PFSK-1 (cell line): ENCODE measurements at regions not wholly inside any gene's neighbourhood (a gene's known extent, or its start where the extent isn't known, plus 50 kb on each side); places are given as distances from the start of the nearest gene placed in this dataset.

Source experiments
- FOXP2 ChIP-seq: optimal IDR thresholded peaks from 2 replicates; pipeline ENCODE3; 2011; ENCODE audit warnings: borderline replicate concordance, control low read depth, inconsistent platforms; ENCODE audit not compliant: insufficient read depth; ENCODE audit errors: extremely low read length, extremely low read depth
- POLR2AphosphoS5 ChIP-seq: IDR thresholded peaks from 2 replicates; pipeline ENCODE4 v1.6.1; 2012; ENCODE audit warnings: low read depth, mild to moderate bottlenecking, control low read depth, low read length, moderate library complexity
- REST ChIP-seq, 2 experiments: IDR thresholded peaks; 2 replicates each; pipeline versions ENCODE4 v1.6.1 to v1.8.0; 2011 to 2012; ENCODE audit warnings: low read depth in 2 of 2, low read length in 2 of 2, control low read depth in 1 of 2, inconsistent platforms in 1 of 2, mild to moderate bottlenecking in 1 of 2, moderate library complexity in 1 of 2; ENCODE audit not compliant: insufficient read depth in 1 of 2
- SIN3A ChIP-seq: IDR thresholded peaks from 2 replicates; pipeline ENCODE4 v1.6.1; 2012; ENCODE audit warnings: mild to moderate bottlenecking, low read length, moderate library complexity, borderline replicate concordance; ENCODE audit not compliant: insufficient read depth
- TAF1 ChIP-seq: IDR thresholded peaks from 2 replicates; pipeline ENCODE4 v1.6.1; 2012; ENCODE audit warnings: low read length, control low read depth, borderline replicate concordance; ENCODE audit not compliant: insufficient read depth

GRCh38 chr2:9760069-9760901 is 83.0 kb upstream of the TAF1B start:
- TF ChIP-seq FOXP2 (no peak), SIN3A (no peak), REST (IDR thresholded peaks at IDR 0.05; ENCODE audit: insufficient read depth in 1 of 2, low read depth in 2 of 2, low read length in 2 of 2) (no peak), POLR2AphosphoS5 (no peak), TAF1 (no peak)

- TF ChIP-seq REST (IDR thresholded peaks at IDR 0.05; ENCODE audit: insufficient read depth in 1 of 2, low read depth in 2 of 2, low read length in 2 of 2) (no peak), POLR2AphosphoS5 (no peak), FOXP2 (no peak), SIN3A (no peak), TAF1 (no peak)
Measured at GRCh38 chr2:9760902-9761228, 82.4 kb upstream of the TAF1B start.

GRCh38 chr2:9761577-9761976 is 81.7 kb upstream of the TAF1B start:
- TF ChIP-seq TAF1 = no peak
- no peak for TF ChIP-seq REST (IDR thresholded peaks at IDR 0.05; ENCODE audit: insufficient read depth in 1 of 2, low read depth in 2 of 2, low read length in 2 of 2)
- TF ChIP-seq POLR2AphosphoS5 = no peak
- TF ChIP-seq SIN3A = no peak
- no peak for TF ChIP-seq FOXP2

GRCh38 chr2:9762164-9762563 is 81.1 kb upstream of the TAF1B start:
- TF ChIP-seq SIN3A (no peak), FOXP2 (no peak), TAF1 (no peak), POLR2AphosphoS5 (no peak), REST (IDR thresholded peaks at IDR 0.05; ENCODE audit: insufficient read depth in 1 of 2, low read depth in 2 of 2, low read length in 2 of 2) (no peak)

GRCh38 chr2:9762941-9763340 is 80.3 kb upstream of the TAF1B start:
- TF ChIP-seq POLR2AphosphoS5 = no peak
- TF ChIP-seq SIN3A = no peak
- TF ChIP-seq FOXP2 = no peak
- TF ChIP-seq TAF1 = no peak
